ENCODE measurements at regions not wholly inside any gene's neighbourhood (a gene's known extent, or its start where the extent isn't known, plus 50 kb on each side); places are given as distances from the start of the nearest gene placed in this dataset.
"Not testable (repeated sequence)": the region's sequence is repeated elsewhere in the genome, so short reads cannot be mapped to it uniquely, and the experiment has no call there.

- DNase-seq, result not testable (repeated sequence)
Observed at GRCh38 chrX:879756-880698, 249.4 kb downstream of the SHOX start.

GRCh38 chrX:874061-874460 lies 243.5 kb downstream of the SHOX start:
- no peak for DNase-seq

- no peak for DNase-seq
Observed at GRCh38 chrX:873016-873415, 242.4 kb downstream of the SHOX start.

GRCh38 chrX:872090-872489 lies 241.5 kb downstream of the SHOX start:
- no peak for DNase-seq

- DNase-seq, result no peak
Observed at GRCh38 chrX:871626-872025, 241.0 kb downstream of the SHOX start.

DNA sequence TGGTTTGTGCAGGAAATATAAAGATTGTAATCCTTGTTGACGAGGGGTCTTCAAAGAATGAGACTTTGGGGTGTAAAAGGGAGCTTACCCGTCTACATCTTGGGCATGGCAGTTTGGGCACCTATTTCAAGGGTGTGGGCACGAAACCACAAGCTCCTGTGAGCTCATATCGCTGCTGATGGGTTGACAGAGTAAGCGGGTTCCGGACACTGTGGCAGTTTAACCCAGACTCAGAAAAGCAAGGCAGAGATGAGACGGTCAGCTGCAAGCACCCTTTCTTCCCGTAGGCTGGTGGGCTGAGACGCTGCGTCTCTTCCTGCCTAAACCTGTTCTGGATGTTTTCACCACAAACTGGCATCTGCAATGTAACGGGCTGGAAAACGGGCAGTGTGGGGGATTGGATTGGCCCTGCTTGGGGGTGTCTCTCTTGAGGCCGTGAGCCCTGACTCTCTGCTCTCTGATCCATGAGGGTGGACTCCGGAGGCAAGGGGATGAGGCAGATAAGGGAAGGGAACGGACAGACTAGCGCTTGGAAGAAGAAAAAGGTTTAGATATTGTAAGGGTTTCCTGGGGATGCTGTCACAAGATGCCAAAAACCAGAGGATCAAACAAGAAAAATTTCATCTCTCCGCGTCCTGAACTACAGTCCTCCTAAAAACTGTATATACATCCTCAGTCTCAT lies 237.5 kb downstream of the SHOX start:
- no peak for DNase-seq

GRCh38 chrX:867502-867901 lies 236.9 kb downstream of the SHOX start:
- no peak for DNase-seq

DNA sequence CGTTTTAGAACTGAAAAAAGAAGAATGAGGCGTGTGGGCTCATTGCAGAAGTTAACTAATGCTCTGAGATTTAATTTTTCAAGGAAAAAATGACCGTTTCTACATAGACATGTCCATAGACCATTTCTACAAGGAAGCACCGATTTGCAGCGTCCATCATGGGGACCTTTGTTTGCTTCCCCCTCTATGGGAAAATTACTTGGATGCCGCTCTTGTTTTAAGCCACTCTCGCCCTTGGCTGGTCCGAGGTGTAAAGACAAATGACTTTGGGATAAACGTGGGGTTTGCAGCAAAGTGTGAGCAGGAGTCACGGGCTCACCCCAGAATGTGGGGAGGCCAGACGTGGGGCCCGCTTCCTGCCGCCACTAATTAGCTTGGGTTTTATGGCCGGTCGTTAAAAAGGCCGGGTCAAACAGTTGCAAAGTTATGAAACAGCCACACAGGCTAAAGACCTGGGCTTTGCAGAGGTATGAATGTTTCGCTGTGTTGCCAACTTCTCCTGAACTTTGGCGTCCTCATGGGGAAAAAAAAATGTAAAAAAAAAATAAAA lies 235.9 kb downstream of the SHOX start:
- DNase-seq, result no peak

GRCh38 chrX:865422-865821 lies 234.8 kb downstream of the SHOX start:
- no peak for DNase-seq

- DNase-seq, result no peak
Observed at GRCh38 chrX:861921-862320, 231.3 kb downstream of the SHOX start.

DNA sequence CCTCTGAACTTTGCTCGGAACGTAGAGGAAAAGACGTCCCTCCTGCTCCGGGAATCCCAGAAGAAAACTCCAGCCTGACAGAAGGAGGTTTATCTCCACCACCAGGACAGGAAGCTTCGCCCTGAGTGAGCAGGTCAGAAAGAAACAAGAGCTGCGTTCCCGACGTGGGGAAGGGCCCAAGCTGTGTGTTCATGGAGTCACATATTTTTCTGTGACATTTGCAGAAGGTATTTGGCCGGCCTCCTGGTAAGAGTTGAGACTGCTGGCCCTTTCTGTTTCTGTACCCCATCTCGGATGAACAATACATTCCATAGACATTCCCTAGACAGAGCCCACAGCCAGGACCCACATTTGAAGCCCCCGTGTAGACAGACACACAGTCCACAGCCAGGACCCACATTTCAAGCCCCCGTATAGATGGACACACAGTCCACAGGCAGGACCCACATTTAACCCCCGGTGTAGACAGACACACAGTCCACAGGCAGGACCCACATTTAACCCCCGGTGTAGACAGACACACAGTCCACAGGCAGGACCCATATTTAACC lies 230.8 kb downstream of the SHOX start:
- DNase-seq, result peak; percentile 75

GRCh38 chrX:859329-859728 lies 228.7 kb downstream of the SHOX start:
- DNase-seq, result no peak

DNA sequence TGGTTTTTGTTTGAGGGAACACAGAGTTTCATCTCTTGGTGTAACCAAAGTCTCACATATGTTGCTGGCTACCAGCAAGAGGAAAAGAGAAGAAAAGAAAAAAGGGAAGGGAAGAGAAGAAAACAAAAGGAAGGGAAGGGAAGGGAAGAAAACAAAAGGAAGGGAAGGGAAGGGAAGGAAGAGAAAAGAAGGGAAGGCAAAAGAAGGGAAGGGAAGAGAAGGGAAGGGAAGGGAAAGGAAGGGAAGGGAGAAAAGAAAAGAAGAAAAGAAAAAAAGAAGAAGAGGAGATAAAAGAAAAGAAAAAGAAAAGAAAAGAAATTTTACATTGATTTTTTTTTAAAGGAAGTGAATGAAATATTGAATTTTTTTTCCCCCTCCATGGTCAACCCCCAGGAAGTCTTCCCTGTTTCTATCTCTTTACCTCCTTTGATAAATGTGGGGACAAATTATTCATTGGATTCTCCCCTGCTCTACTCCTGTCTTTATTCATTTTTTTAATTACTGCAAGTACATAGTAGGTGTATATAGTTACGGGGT lies 228.0 kb downstream of the SHOX start:
- DNase-seq, result no peak

- peak; percentile 71 for DNase-seq
Observed at GRCh38 chrX:857376-857775, 226.8 kb downstream of the SHOX start.

GRCh38 chrX:856566-857290 lies 226.1 kb downstream of the SHOX start:
- peak; percentile 86 for DNase-seq

- DNase-seq, result no peak
Observed at GRCh38 chrX:853304-853703, 222.7 kb downstream of the SHOX start.

- peak; percentile 75 for DNase-seq
Observed at GRCh38 chrX:850471-850916, 219.9 kb downstream of the SHOX start.

DNA sequence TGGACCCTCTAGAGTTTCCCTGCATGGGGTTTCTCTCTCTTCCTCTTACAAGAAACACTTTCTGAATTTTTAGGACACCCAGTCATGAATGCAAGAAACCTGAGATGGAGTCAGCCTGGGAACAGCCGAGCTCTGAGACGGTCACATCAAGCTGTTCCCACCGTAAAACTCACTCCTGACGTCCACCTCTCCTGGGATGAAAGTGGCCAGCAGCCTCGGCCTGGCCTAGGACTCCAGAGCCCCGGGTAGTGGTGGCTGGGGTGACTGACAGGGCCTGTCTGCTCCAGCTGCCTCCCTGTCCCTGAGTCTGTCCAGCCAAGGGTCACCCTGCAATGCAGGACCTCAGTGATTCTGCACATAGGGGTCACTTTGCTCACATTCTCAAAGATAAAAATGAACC lies 217.8 kb downstream of the SHOX start:
- DNase-seq, result no peak

DNA sequence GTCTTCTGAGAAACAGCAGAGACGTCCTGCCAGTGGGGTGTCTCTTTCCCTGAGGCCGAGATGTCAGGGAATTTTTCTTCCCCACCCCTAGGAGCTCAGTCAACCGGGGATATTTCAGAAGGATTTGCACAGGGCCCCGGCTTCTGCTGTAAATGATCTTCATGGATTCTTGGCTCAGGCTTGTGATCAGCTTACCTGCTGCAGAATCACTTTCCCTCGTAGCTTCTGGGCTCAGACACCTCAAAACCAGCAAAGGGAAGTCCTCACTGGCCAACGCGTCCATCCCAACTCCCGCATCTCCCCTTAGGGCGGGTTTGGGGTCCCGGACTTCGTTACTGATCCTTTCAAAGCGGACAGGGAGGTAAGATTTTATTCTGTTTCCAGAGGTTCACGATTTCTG lies 212.7 kb downstream of the SHOX start:
- no peak for DNase-seq

DNA sequence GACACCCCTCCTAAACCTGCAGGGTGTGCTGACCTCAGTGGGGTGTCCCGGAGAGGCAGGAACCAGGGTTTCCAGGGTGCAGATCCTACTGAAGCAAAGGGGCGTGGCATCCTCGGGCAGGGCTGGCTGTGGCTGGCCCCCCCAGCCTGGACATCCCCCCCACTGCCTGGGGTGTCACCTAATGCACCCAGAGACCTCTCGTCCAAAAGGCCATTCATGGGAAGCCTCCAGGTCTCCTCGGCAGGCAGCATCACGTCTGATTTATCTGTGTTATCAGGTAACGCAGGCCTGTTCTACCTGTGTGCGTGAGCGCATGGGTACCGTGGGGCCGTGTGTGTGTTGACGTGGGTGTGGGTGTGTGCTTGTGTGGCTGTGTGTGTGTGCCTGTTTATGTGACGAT lies 210.0 kb downstream of the SHOX start:
- no peak for DNase-seq

DNA sequence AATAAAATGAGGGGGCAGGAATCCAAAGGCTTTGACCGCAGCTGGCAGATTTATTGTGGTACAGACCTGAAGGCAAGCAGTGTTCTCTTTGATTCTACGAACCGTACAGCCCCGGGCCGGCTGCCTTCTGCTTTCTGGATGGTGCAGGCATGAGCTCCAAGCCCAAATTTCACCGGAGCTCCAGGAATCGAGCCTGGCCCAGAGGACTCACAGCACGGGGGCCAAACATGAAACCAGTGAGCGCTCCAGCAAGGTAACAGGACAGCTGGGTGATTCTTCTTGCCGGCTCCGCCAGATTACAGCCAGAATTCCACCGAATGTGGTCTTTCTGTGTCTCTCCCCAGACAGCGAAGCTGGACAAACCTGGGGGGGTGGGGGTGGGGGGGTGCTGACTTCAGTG lies 208.1 kb downstream of the SHOX start:
- peak; percentile 8 for DNase-seq

DNA sequence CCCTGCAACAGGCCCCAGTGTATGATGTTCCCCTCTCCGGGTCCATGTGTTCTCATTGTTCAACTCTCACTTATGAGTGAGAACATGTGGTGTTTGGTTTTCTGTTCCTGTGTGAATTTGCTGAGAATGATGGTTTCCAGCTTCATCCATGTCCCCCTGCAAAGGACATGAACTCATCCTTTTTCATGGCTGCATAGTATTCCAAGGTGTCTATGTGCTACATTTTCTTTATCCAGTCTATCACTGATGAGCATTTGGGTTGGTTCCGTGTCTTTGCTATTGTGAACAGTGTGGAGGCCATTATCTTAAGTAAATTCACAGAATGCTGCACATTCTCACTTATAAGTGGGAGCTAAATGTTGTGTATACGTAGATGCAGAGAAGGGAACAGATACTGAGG lies 205.3 kb downstream of the SHOX start:
- DNase-seq, result not testable (repeated sequence)
